Coronary artery (tissue), 2 donors: ENCODE measurements at regions not wholly inside any gene's neighbourhood (a gene's known extent, or its start where the extent isn't known, plus 50 kb on each side); places are given as distances from the start of the nearest gene placed in this dataset.

Experiments
- DNase-seq: peaks from one replicate; pipeline ENCODE4 v3.0.0-alpha.2; 2017; ENCODE audit warnings: low spot score
- H3K27ac ChIP-seq, 2 donors: fragments of 200-600 bp; sonication (generic); one replicate each; pipeline ENCODE4 v1.5.1; 2016 to 2019
- H3K4me3 ChIP-seq: fragments of 200-600 bp; sonication (generic); 2 replicates; pipeline ENCODE4 v1.5.1; 2016; ENCODE audit warnings: mild to moderate bottlenecking, moderate library complexity
- CTCF ChIP-seq: fragments of 200-600 bp; sonication (generic); IDR thresholded peaks from one replicate; pipeline ENCODE4 v1.5.1; 2019; ENCODE audit warnings: antibody characterized with exemption

GRCh38 chr7:131235489-131236317 lies 92.0 kb upstream of the MKLN1 start:
- no peak for DNase-seq
- Histone ChIP-seq H3K27ac (peak overlapping the region in 1 of 2 donors; percentile 52), H3K4me3 (peak overlapping the region; percentile 48)
- TF ChIP-seq CTCF: no peak

- no peak for TF ChIP-seq CTCF
- no peak overlapping the region for H3K4me3 ChIP-seq
- no peak for DNase-seq
- no peak overlapping the region for H3K27ac ChIP-seq
Observed at GRCh38 chr7:131236318-131236672, 91.4 kb upstream of the MKLN1 start.

GRCh38 chr7:131238347-131238931 lies 89.2 kb upstream of the MKLN1 start:
- Histone ChIP-seq H3K27ac (no peak overlapping the region), H3K4me3 (no peak overlapping the region)
- no peak for DNase-seq
- no peak for TF ChIP-seq CTCF

- no peak for DNase-seq
- Histone ChIP-seq H3K4me3 (no peak overlapping the region), H3K27ac (no peak overlapping the region)
- TF ChIP-seq CTCF: no peak
Observed at GRCh38 chr7:131241386-131241785, 86.3 kb upstream of the MKLN1 start.

- DNase-seq: no peak
- no peak overlapping the region for H3K4me3 ChIP-seq
- TF ChIP-seq CTCF: no peak
- no peak overlapping the region for H3K27ac ChIP-seq
Observed at GRCh38 chr7:131242123-131242650, 85.5 kb upstream of the MKLN1 start.

- no peak overlapping the region for H3K4me3 ChIP-seq
- TF ChIP-seq CTCF: no peak
- no peak overlapping the region for H3K27ac ChIP-seq
- DNase-seq: no peak
Observed at GRCh38 chr7:131244259-131244852, 83.3 kb upstream of the MKLN1 start.
